Loucy (cell line): ENCODE measurements at regions not wholly inside any gene's neighbourhood (a gene's known extent, or its start where the extent isn't known, plus 50 kb on each side); places are given as distances from the start of the nearest gene placed in this dataset.

Source experiments
- H2AFZ ChIP-seq: fragments of 200-600 bp; sonication (generic); 2 replicates; pipeline ENCODE4 v1.6.0; 2016; ENCODE audit warnings: antibody characterized with exemption, mild to moderate bottlenecking, low read length, moderate library complexity
- H3F3A ChIP-seq: fragments of 200-600 bp; 2 replicates; pipeline ENCODE4 v1.6.0; 2016; ENCODE audit warnings: antibody characterized with exemption, low read depth, mild to moderate bottlenecking
- H3K27me3 ChIP-seq: fragments of 200-600 bp; sonication (generic); 2 replicates; pipeline ENCODE4 v1.6.1; 2014; ENCODE audit warnings: low read length, mild to moderate bottlenecking; ENCODE audit not compliant: insufficient read depth, poor library complexity, severe bottlenecking
- H3K36me3 ChIP-seq: fragments of 200-600 bp; sonication (generic); 2 replicates; pipeline ENCODE4 v1.6.1; 2016; ENCODE audit warnings: low read length; ENCODE audit not compliant: insufficient read depth
- H3K4me1 ChIP-seq: fragments of 200-600 bp; sonication (generic); 2 replicates; pipeline ENCODE4 v1.5.1; 2014; ENCODE audit warnings: low read length, mild to moderate bottlenecking; ENCODE audit not compliant: insufficient read depth, poor library complexity, severe bottlenecking
- H3K4me2 ChIP-seq: fragments of 200-600 bp; sonication (generic); 2 replicates; pipeline ENCODE4 v1.6.0; 2014; ENCODE audit warnings: antibody characterized with exemption, low read length, low read depth, mild to moderate bottlenecking; ENCODE audit not compliant: poor library complexity, severe bottlenecking
- H3K4me3 ChIP-seq: fragments of 200-600 bp; sonication (generic); 2 replicates; pipeline ENCODE4 v1.5.1; 2014; ENCODE audit warnings: low read length, mild to moderate bottlenecking, mixed read lengths; ENCODE audit not compliant: poor library complexity, severe bottlenecking
- H3K79me2 ChIP-seq: fragments of 200-600 bp; sonication (generic); 2 replicates; pipeline ENCODE4 v1.6.1; 2014; ENCODE audit warnings: low read length; ENCODE audit not compliant: insufficient read depth
- H3K9ac ChIP-seq: fragments of 200-600 bp; sonication (generic); 2 replicates; pipeline ENCODE4 v1.6.0; 2014; ENCODE audit warnings: mild to moderate bottlenecking, low read depth, low read length, moderate library complexity; ENCODE audit not compliant: poor library complexity, severe bottlenecking
- H3K9me2 ChIP-seq: fragments of 200-600 bp; sonication (generic); replicated peaks from 2 replicates; pipeline ENCODE4 v1.6.1; 2016; ENCODE audit warnings: low read depth, low read length, mixed read lengths
- H3K9me3 ChIP-seq: fragments of 200-600 bp; sonication (generic); 2 replicates; pipeline ENCODE4 v1.6.1; 2014; ENCODE audit warnings: mild to moderate bottlenecking, antibody characterized with exemption, low read length, low read depth; ENCODE audit not compliant: insufficient read depth
- H4K20me1 ChIP-seq: fragments of 200-600 bp; sonication (generic); 2 replicates; pipeline ENCODE4 v1.6.0; 2014; ENCODE audit warnings: antibody characterized with exemption, low read length, mild to moderate bottlenecking; ENCODE audit not compliant: insufficient read depth, poor library complexity, severe bottlenecking
- EZH2phosphoT487 ChIP-seq: fragments of 200-600 bp; IDR thresholded peaks from 2 replicates; pipeline ENCODE4 v1.6.1; 2018; ENCODE audit warnings: antibody characterized with exemption, mild to moderate bottlenecking, moderate library complexity, borderline replicate concordance
- TF ChIP-seq, protein P1 (sequence below): fragments of 200-600 bp; sonication (generic); conservative IDR thresholded peaks from 2 replicates; pipeline ENCODE4 v1.5.1; 2014; ENCODE audit warnings: mild to moderate bottlenecking, antibody characterized with exemption, low read length

DNA sequence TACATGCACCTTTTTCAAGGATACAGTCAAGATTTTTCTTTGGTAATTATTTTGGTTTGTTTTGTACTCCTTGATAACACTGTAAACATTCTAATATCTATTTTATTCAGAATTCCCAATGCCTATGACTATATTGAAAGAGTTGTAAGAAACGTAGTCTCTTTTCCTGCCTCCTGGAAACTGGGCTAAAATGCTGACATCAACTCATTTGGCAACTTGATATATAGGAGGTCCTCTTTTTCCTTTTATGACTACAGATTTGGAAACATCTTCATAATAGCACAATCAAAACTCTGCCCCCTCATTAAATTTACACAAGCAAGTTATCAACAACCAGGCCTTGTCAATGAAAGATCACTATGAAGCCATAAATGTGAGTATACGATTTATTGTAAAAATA lies 422.3 kb upstream of the PCDH15 start:
- no peaks in the 10 kb centered on the region for H3F3A ChIP-seq
- no peak for TF ChIP-seq EZH2phosphoT487
- TF ChIP-seq, protein P1, sequence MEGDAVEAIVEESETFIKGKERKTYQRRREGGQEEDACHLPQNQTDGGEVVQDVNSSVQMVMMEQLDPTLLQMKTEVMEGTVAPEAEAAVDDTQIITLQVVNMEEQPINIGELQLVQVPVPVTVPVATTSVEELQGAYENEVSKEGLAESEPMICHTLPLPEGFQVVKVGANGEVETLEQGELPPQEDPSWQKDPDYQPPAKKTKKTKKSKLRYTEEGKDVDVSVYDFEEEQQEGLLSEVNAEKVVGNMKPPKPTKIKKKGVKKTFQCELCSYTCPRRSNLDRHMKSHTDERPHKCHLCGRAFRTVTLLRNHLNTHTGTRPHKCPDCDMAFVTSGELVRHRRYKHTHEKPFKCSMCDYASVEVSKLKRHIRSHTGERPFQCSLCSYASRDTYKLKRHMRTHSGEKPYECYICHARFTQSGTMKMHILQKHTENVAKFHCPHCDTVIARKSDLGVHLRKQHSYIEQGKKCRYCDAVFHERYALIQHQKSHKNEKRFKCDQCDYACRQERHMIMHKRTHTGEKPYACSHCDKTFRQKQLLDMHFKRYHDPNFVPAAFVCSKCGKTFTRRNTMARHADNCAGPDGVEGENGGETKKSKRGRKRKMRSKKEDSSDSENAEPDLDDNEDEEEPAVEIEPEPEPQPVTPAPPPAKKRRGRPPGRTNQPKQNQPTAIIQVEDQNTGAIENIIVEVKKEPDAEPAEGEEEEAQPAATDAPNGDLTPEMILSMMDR = no peak
- H2AFZ ChIP-seq = no peak overlapping the region
- H3K9me2 ChIP-seq = no peaks in the 10 kb centered on the region
- no peaks in the 10 kb centered on the region for H3K79me2 ChIP-seq
- no peaks in the 10 kb centered on the region for H3K27me3 ChIP-seq
- H3K9ac ChIP-seq = no peak overlapping the region
- H3K9me3 ChIP-seq = no peaks in the 10 kb centered on the region
- H3K36me3 ChIP-seq = no peaks in the 10 kb centered on the region
- H4K20me1 ChIP-seq = no peaks in the 10 kb centered on the region
- no peak overlapping the region for H3K4me3 ChIP-seq
- no peak overlapping the region for H3K4me2 ChIP-seq
- no peaks in the 10 kb centered on the region for H3K4me1 ChIP-seq

DNA sequence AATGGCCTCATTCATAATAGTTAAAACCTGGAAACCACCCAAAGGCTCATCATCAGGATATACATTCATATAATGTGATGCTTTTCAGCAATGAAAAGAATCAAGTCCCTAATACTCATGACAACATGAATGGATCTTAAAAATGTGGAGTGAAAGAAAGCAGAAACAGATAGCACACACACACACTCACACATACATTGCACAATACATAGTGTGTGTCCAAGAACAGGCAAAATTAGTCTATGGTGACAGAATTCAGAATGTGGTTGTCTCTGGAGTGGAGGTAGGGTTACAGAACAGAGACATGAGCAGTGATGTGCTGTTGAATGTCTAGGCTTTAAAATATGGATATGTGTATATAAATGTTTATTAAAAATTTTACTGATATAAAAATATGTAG lies 419.9 kb upstream of the PCDH15 start:
- H3K79me2 ChIP-seq = no peaks in the 10 kb centered on the region
- no peaks in the 10 kb centered on the region for H4K20me1 ChIP-seq
- no peak for TF ChIP-seq EZH2phosphoT487
- TF ChIP-seq, protein P1 = no peak
- no peaks in the 10 kb centered on the region for H3K36me3 ChIP-seq
- no peaks in the 10 kb centered on the region for H3K9me2 ChIP-seq
- H3F3A ChIP-seq = no peaks in the 10 kb centered on the region
- no peak overlapping the region for H3K4me3 ChIP-seq
- no peaks in the 10 kb centered on the region for H3K9me3 ChIP-seq
- no peak overlapping the region for H3K9ac ChIP-seq
- H3K27me3 ChIP-seq = no peaks in the 10 kb centered on the region
- no peaks in the 10 kb centered on the region for H3K4me1 ChIP-seq
- no peak overlapping the region for H2AFZ ChIP-seq
- H3K4me2 ChIP-seq = no peak overlapping the region

DNA sequence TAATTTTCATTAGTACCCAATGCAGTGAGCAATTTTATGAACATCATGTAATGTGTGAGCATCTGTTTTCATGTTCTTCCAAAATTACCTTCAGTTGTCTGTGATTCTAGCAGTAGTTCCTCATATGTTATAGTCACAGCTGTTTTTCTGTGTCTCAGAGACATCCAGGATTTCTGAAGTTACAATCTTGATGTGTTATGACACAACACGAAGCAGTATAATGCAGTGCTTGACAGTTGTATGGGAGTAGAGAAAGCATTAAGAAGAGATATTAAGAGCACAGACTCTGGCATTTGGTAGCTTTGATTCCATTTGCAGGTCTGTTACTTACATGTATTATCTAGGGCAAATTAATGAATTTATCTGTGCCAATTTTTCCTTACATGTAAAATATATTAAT lies 414.7 kb upstream of the PCDH15 start:
- H3K27me3 ChIP-seq = no peaks in the 10 kb centered on the region
- H2AFZ ChIP-seq = no peak overlapping the region
- TF ChIP-seq, protein P1 = no peak
- no peak for TF ChIP-seq EZH2phosphoT487
- H3K4me2 ChIP-seq = no peak overlapping the region
- H4K20me1 ChIP-seq = no peaks in the 10 kb centered on the region
- H3K9ac ChIP-seq = no peak overlapping the region
- no peaks in the 10 kb centered on the region for H3K9me2 ChIP-seq
- H3F3A ChIP-seq = no peaks in the 10 kb centered on the region
- H3K4me3 ChIP-seq = no peak overlapping the region
- H3K9me3 ChIP-seq = no peaks in the 10 kb centered on the region
- H3K36me3 ChIP-seq = no peaks in the 10 kb centered on the region
- no peaks in the 10 kb centered on the region for H3K79me2 ChIP-seq
- H3K4me1 ChIP-seq = no peaks in the 10 kb centered on the region
